Stimulated activated CD4-positive, alpha-beta T cell treated with anti-CD3 and anti-CD28 coated beads, Interleukin-15, amount 100 ng/mL, for 48 hours (primary cell): ENCODE measurements at regions not wholly inside any gene's neighbourhood (a gene's known extent, or its start where the extent isn't known, plus 50 kb on each side); places are given as distances from the start of the nearest gene placed in this dataset.

ENCODE experiments used
- DNase-seq, 2 donors: peaks; one replicate each; pipeline ENCODE4 v3.0.0-alpha.2; 2020; ENCODE audit warnings: low read depth in 2 of 2

DNA sequence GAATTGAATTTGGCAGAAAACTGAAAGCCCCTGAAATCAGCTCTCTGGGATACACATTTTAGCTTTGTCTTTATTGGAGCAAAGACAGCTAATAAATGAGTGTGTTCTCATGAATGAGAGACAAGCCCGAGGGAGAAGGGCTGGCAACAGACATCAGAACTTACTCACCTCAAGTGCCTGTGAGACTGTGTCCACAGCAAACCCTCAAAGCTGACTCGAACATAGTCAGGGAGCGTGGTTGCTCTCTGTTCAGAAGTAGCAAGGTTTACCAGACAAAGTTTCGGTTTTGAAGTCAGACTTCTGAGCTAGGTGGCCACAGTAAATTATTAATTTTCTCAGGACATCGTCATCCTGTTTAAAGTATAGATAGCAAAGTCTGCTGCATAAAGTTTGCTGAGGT is 207.9 kb downstream of the CMPK2 start:
- no peak for DNase-seq

- DNase-seq = no peak
Measured at GRCh38 chr2:6664332-6665061, 201.2 kb downstream of the CMPK2 start.

DNA sequence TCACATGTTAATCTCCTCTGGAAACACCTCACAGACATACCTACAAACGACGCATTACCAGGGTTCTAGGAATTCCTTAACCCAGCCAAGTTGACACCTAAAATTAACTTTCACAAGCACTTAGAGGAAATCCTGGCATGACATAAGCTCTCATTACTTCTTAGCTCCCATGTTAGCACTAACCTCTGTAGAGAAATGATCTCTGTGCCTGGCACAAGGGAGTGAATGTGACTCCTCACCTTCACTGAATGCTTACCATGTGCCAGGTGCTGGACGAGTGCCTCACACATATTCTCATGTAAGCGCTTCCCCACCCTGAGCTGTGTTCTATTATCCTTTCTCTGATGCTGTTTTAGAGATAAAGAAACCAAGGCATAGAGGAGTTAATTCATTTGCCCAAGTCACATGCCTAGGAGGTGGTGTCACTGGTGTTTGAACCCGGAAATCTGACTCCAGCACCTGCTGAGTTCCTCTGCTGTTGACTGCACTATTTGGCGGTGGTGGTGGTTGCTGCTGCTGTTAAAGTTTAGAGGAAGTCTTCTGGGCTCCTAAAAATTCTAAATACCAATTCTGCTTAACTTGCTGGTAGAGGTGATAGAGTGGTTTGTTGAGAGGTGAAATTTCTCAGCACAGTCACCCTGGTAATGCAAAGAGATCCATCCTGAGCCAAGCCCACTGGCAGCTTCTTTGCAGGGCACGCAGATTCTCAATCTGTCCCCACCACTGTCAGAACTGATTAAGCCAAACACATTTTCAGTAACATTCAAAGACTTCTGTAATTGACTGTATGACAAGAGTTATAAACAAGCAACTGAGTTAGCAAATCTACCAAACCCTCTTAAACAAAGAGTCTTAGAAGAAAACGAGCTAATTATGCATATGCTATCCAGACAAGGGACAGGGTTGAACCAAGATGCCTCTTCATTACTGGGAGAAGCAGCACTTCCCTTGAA is 200.3 kb downstream of the CMPK2 start:
- DNase-seq = no peak

- no peak for DNase-seq
Measured at GRCh38 chr2:6667326-6667725, 198.4 kb downstream of the CMPK2 start.

DNA sequence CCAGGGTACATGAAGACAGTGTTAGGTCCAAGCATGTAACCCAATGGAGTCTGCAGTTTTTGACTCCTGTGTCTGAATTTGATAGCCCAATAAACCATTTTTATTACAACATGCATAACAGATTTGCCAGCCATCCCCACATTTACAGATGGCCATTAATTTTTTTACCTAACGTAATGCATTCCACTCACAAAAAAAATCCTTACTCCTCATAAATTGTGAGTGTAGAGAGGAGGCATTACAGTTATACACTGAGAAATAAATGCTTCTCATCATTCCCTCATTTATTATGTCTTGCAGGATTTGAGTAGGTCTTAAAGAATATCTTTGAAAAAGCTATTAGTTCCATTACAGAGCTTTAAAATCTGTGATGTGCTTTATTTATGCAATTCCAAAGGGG is 193.8 kb downstream of the CMPK2 start:
- DNase-seq = no peak

GRCh38 chr2:6674381-6674780 is 191.3 kb downstream of the CMPK2 start:
- DNase-seq = no peak

GRCh38 chr2:6675791-6676190 is 189.9 kb downstream of the CMPK2 start:
- DNase-seq = no peak

DNA sequence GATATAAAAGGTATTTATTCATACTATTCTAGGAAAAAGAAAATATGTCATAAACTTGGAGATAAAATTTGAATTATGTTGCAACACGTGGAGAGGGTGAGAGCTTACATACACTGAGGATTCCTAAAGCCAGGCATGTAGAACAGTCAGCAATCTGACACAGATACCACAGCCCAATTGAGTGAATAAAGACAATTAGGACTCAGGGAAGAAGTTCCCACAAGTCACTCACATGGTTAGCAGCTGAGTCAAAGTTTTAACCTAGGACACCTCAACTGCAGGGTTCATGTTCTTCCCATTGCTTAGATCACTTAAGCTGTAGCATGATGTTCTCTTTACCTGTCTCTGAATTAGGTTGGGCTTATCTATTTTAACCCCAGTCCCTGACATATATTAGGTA is 189.5 kb downstream of the CMPK2 start:
- no peak for DNase-seq

DNA sequence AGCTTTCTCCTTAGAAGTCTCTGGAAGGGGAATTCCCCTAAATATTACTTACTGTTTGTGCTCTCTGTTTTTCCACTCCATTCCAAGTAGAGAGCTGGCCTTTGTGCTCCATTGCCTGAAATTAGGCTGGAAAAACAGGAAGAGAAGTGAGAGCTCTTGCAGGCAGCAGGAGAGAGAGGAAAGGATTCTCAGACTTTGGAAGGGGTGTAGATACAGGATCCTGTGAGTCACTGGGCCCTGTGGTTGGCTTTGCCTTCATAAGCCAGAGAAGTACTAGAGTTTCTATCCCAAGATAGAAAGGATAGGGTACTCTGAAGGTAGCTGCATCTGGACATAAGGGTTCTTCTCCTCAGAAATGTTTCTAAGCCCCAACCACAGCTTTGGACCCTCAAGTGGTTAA is 188.9 kb downstream of the CMPK2 start:
- DNase-seq = no peak

DNA sequence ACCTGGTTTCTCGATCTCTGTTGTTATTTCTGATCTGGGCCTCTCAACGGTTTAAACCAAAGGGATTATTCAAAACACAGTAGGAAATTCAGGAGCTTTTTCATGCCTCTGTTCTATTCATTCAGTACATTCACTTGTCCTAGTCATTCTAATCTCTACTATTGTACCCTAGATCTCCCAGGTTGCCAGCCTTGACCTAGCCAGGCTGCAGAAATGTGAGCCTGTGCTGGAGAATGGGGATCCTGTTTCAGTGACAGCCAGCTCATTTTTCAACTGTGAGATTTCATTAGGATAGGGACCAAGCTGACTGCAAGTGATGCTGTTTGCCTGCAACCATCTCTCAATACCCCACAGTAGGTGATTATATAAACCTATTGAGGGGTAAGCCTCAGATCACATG is 186.2 kb downstream of the CMPK2 start:
- DNase-seq = no peak

- DNase-seq = no peak
Measured at GRCh38 chr2:6683516-6683915, 182.2 kb downstream of the CMPK2 start.

DNA sequence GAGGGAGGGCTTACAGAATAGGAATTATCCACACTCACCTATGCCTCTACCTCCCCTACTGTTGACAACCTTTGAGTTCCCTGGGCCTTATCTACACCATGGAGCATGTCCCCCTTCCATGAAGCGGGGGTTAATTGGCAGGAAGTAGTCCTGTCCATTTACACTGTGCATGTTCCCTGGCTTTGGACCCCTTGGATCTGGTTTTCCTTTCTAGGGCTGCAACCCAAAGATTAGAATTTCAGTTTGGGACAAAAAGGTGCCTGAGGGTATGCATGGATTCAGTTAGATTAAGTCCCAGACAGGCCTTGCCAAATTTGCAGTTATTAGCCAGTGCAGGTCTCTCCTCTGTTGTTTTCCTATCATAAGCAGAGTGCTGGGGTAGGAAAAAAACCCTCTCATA is 180.3 kb downstream of the CMPK2 start:
- no peak for DNase-seq

GRCh38 chr2:6692056-6692455 is 173.7 kb downstream of the CMPK2 start:
- no peak for DNase-seq

GRCh38 chr2:6692819-6693218 is 172.9 kb downstream of the CMPK2 start:
- no peak for DNase-seq

DNA sequence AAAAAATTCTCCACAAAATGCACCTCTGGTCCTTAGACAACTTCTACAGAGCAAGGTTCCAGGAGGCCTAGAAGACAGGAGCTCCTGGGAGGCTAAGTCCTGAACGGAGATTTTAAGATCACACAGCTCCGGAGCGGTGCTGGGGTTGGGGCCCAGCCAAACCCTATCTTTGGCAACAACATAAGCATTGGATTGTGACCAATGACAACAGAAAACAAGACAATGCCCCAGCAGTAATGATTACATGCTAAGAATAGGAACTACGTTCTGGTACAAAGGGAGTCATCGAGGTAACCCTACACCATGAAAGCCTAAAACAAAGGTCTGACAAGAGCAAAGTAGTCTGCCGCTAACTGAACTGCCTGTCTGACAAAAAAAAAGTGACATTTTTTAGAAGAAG is 171.2 kb downstream of the CMPK2 start:
- DNase-seq = no peak

DNA sequence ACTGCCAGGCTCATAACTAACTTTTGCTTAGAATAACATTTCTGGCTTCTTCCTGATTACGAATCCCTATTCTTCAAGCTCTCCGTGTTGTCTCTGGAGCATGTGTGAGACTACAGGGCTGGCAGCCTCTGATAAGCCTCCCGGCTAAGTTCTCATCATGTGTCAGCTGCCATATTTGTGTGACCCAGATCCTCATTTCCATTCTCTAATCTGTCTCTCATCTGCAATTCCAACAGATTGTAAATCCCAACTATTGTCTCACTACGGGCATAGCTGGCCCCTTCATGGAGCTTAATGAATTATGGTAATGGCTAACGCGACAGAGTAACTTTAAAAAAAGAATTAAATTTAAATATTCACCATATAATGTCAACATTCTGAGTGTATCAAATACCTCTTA is 165.4 kb downstream of the CMPK2 start:
- DNase-seq = no peak

GRCh38 chr2:6704077-6704476 is 161.6 kb downstream of the CMPK2 start:
- DNase-seq = no peak

- no peak for DNase-seq
Measured at GRCh38 chr2:6721395-6721794, 144.3 kb downstream of the CMPK2 start.

GRCh38 chr2:6722574-6722973 is 143.1 kb downstream of the CMPK2 start:
- no peak for DNase-seq

DNA sequence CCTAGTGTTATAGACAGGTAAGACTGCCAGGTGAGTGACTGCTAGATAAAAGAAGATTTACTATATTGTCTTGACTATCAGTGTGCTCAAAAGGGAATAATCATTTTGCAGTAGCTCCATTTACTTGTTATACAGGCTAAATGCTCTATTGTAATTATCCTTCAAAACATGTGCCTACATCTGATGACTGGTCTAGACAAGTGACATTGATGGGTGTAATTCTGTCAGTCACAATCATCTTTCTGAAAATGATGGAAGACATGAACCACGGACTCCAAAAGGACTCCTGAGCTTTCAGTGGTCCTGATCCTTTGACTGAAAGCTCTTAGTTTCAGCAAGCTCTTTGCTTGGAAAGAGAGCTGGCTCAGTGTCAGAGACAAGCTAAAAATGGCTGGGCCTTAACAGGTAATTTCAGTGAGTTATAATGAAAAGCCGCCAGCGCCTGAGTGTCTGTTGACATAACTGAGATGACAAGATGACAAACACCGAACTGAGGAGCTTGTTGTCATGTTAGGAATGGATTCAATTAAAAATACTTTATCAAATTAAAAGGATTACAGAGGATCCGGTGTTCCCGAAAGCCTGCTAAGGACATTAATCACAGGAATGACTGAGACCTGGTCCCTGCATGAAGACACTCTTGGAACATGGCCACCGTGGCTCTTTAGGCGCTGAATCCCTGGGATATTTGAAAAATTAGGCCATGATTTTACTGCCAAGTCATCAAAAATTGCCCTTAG is 141.7 kb downstream of the CMPK2 start:
- no peak for DNase-seq

DNA sequence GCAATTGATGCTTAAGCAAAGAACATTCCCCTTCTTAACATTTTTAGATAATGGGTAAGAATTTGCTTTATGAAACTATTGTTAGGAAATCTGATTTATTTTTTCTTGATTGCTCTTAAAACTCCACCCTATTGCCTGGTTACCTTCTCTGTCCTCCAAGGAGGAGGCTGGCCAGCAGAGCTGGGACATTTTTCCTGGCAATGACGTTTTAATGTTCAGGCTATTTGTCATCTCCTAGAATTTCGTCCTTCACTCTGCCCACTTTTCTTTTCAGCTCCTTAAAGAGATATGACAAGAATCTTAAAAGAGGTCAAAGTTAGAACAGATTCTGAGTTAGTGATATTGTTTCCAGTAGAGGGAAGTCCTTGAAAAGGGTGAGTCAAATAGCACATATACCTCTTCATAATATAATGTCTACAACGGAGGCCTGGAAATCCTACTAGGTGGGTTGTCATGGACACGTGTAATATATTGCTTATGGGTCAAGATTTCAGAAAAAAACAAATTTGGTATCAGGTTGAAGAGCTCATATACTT is 141.0 kb downstream of the CMPK2 start:
- no peak for DNase-seq

- no peak for DNase-seq
Measured at GRCh38 chr2:6728156-6728555, 137.6 kb downstream of the CMPK2 start.
